AG04450 (cell line): ENCODE measurements at regions not wholly inside any gene's neighbourhood (a gene's known extent, or its start where the extent isn't known, plus 50 kb on each side); places are given as distances from the start of the nearest gene placed in this dataset.

Experiments
- CTCF ChIA-PET: fragments of 300-600, 350-600 bp; formaldehyde crosslinking; extraction: SDS; loops from one replicate; lab custom pipeline; 2022; ENCODE audit warnings: antibody characterized with exemption, inconsistent platforms; lab: Charles Lee
- POLR2A ChIA-PET: fragments of 350-600 bp; formaldehyde crosslinking; extraction: SDS; loops from one replicate; lab custom pipeline; 2021; ENCODE audit warnings: antibody characterized with exemption, inconsistent platforms; lab: Yijun Ruan, JAX
- DNase-seq: peaks from one replicate; pipeline ENCODE4 v3.0.0-alpha.2; 2011; ENCODE audit warnings: low read depth, low spot score
- H3K27ac ChIP-seq: one replicate; pipeline ENCODE4 v1.5.1; 2012; ENCODE audit warnings: low read depth, low read length, control low read depth
- H3K27me3 ChIP-seq: one replicate; pipeline ENCODE4 v1.6.0; 2012; ENCODE audit warnings: low read length; ENCODE audit not compliant: control insufficient read depth, insufficient read depth
- H3K4me3 ChIP-seq: 2 replicates; pipeline ENCODE4 v1.5.1; 2011; ENCODE audit warnings: mild to moderate bottlenecking, low read depth, low read length, control low read depth
- H3K9me3 ChIP-seq: 2 replicates; pipeline ENCODE4 v1.5.1; 2012; ENCODE audit warnings: low read length; ENCODE audit not compliant: control insufficient read depth, insufficient read depth
- CTCF ChIP-seq: IDR thresholded peaks from 2 replicates; pipeline ENCODE4 v1.5.1; 2011; ENCODE audit warnings: low read depth, low read length, control low read depth, inconsistent platforms

- no peaks in the 10 kb centered on the region for H3K27me3 ChIP-seq
- POLR2A ChIA-PET = no interaction called here
- no peak for TF ChIP-seq CTCF
- CTCF ChIA-PET = no interaction called here
- H3K9me3 ChIP-seq = peaks cover 16% of the 10 kb centered on the region
- no peak for DNase-seq
- H3K27ac ChIP-seq = no peak overlapping the region
- no peak overlapping the region for H3K4me3 ChIP-seq
These were observed 833.5 kb upstream of the CADM2 start for GRCh38 chr3:84125201-84125721.

DNA sequence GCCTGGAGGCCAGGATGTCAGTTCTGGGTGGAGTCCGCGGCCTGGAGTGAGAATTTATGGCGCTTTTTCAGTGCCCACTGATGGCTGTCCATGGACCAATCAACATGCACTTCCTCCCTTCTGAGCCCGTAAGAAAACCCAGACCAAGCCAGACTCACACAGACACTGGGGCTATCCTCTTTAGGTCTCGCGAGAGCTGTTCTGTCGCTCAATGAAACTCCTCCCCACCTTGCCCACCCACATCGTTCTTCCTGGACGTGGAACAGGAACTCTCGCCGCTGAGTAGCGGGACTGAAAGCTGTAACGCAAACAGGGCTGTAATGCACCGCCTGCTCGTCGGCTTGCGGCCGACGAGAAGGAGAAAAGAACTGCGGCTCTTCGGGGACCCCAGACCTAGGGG is 833.0 kb upstream of the CADM2 start:
- H3K27ac ChIP-seq = no peak overlapping the region
- POLR2A ChIA-PET = no interaction called here
- H3K4me3 ChIP-seq = no peak overlapping the region
- DNase-seq = no peak
- CTCF ChIA-PET = no interaction called here
- TF ChIP-seq CTCF = no peak
- peaks cover 16% of the 10 kb centered on the region for H3K9me3 ChIP-seq
- H3K27me3 ChIP-seq = no peaks in the 10 kb centered on the region

- DNase-seq = no peak
- Histone ChIP-seq H3K27me3 (no peaks in the 10 kb centered on the region), H3K27ac (no peak overlapping the region), H3K9me3 (peaks cover 16% of the 10 kb centered on the region), H3K4me3 (no peak overlapping the region)
- ChIA-PET POLR2A (no interaction called here), CTCF (no interaction called here)
- TF ChIP-seq CTCF = no peak
These were observed 832.6 kb upstream of the CADM2 start for GRCh38 chr3:84126160-84126559.

GRCh38 chr3:84128024-84128423 is 830.8 kb upstream of the CADM2 start:
- ChIA-PET POLR2A (no interaction called here), CTCF (no interaction called here)
- H3K27ac ChIP-seq = no peak overlapping the region
- DNase-seq = no peak
- peaks cover 16% of the 10 kb centered on the region for H3K9me3 ChIP-seq
- TF ChIP-seq CTCF = no peak
- no peaks in the 10 kb centered on the region for H3K27me3 ChIP-seq
- H3K4me3 ChIP-seq = no peak overlapping the region

DNA sequence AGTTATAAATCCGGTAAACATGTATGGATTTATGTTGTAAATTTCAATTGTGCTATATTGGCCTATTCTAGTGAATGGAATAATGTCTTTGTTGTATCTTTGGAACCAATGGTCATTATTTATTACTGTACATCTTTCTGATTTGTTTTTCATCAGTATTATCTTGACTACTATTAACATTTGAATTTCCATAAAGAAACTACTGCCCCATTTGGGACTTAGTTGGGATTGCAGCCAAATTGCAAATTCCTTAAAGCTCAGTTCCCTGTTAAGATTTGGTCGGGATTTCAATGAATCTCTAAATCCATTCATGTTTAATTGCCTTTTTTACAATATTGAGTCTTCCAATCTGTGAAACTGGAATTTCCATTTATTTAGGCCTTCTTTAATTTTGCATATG is 822.4 kb upstream of the CADM2 start:
- POLR2A ChIA-PET = no interaction called here
- Histone ChIP-seq H3K4me3 (no peak overlapping the region), H3K9me3 (no peaks in the 10 kb centered on the region), H3K27ac (no peak overlapping the region), H3K27me3 (no peaks in the 10 kb centered on the region)
- no peak for TF ChIP-seq CTCF
- CTCF ChIA-PET = no interaction called here
- no peak for DNase-seq
